HUES48 (cell line): ENCODE measurements at regions not wholly inside any gene's neighbourhood (a gene's known extent, or its start where the extent isn't known, plus 50 kb on each side); places are given as distances from the start of the nearest gene placed in this dataset.

Experiments used
- H3K27ac ChIP-seq: one replicate; pipeline ENCODE4 v1.7.0; 2013; ENCODE audit warnings: low read depth, low read length, inconsistent platforms
- H3K27me3 ChIP-seq: 2 replicates; pipeline ENCODE4 v1.6.1; 2013; ENCODE audit warnings: mild to moderate bottlenecking, low read length; ENCODE audit not compliant: control insufficient read depth, insufficient read depth
- H3K36me3 ChIP-seq: 2 replicates; pipeline ENCODE4 v1.6.1; 2013; ENCODE audit warnings: low read length; ENCODE audit not compliant: control insufficient read depth, insufficient read depth
- H3K4me1 ChIP-seq: 2 replicates; pipeline ENCODE4 v1.6.1; 2013; ENCODE audit warnings: mild to moderate bottlenecking, low read length; ENCODE audit not compliant: control insufficient read depth, insufficient read depth
- H3K4me3 ChIP-seq: 2 replicates; pipeline ENCODE4 v1.5.1; 2013; ENCODE audit warnings: mild to moderate bottlenecking, low read depth, low read length
- H3K9ac ChIP-seq: 2 replicates; pipeline ENCODE4 v1.6.1; 2013; ENCODE audit warnings: mild to moderate bottlenecking, low read depth, low read length, moderate library complexity
- H3K9me3 ChIP-seq: 2 replicates; pipeline ENCODE4 v1.6.1; 2013; ENCODE audit warnings: low read length; ENCODE audit not compliant: control insufficient read depth, insufficient read depth

GRCh38 chr6:44671333-44671732 lies 283.8 kb downstream of the CDC5L start:
- no peak overlapping the region for H3K9ac ChIP-seq
- no peaks in the 10 kb centered on the region for H3K9me3 ChIP-seq
- H3K36me3 ChIP-seq: no peaks in the 10 kb centered on the region
- H3K27me3 ChIP-seq: no peaks in the 10 kb centered on the region
- H3K4me3 ChIP-seq: no peak overlapping the region
- H3K4me1 ChIP-seq: peaks cover 28% of the 10 kb centered on the region
- H3K27ac ChIP-seq: no peak overlapping the region

GRCh38 chr6:44672086-44672485 lies 284.6 kb downstream of the CDC5L start:
- H3K27me3 ChIP-seq: no peaks in the 10 kb centered on the region
- peaks cover 21% of the 10 kb centered on the region for H3K4me1 ChIP-seq
- no peak overlapping the region for H3K9ac ChIP-seq
- H3K36me3 ChIP-seq: no peaks in the 10 kb centered on the region
- no peaks in the 10 kb centered on the region for H3K9me3 ChIP-seq
- no peak overlapping the region for H3K4me3 ChIP-seq
- peak overlapping the region; percentile 71 for H3K27ac ChIP-seq

- H3K36me3 ChIP-seq: no peaks in the 10 kb centered on the region
- H3K9me3 ChIP-seq: no peaks in the 10 kb centered on the region
- H3K27ac ChIP-seq: peak overlapping the region; percentile 71
- no peak overlapping the region for H3K9ac ChIP-seq
- H3K27me3 ChIP-seq: no peaks in the 10 kb centered on the region
- peaks cover 13% of the 10 kb centered on the region for H3K4me1 ChIP-seq
- no peak overlapping the region for H3K4me3 ChIP-seq
Measured at GRCh38 chr6:44672841-44673240, 285.3 kb downstream of the CDC5L start.

- H3K36me3 ChIP-seq: no peaks in the 10 kb centered on the region
- no peak overlapping the region for H3K9ac ChIP-seq
- no peaks in the 10 kb centered on the region for H3K9me3 ChIP-seq
- H3K27me3 ChIP-seq: no peaks in the 10 kb centered on the region
- H3K27ac ChIP-seq: no peak overlapping the region
- H3K4me1 ChIP-seq: peaks cover 6% of the 10 kb centered on the region
- H3K4me3 ChIP-seq: no peak overlapping the region
Measured at GRCh38 chr6:44674226-44675155, 287.0 kb downstream of the CDC5L start.

- Histone ChIP-seq H3K36me3 (no peaks in the 10 kb centered on the region), H3K4me1 (peaks cover 6% of the 10 kb centered on the region), H3K9ac (no peak overlapping the region), H3K27me3 (no peaks in the 10 kb centered on the region), H3K9me3 (no peaks in the 10 kb centered on the region), H3K4me3 (no peak overlapping the region), H3K27ac (no peak overlapping the region)
Measured at GRCh38 chr6:44675449-44675848, 287.9 kb downstream of the CDC5L start.

- no peak overlapping the region for H3K4me3 ChIP-seq
- no peak overlapping the region for H3K27ac ChIP-seq
- H3K27me3 ChIP-seq: no peaks in the 10 kb centered on the region
- H3K4me1 ChIP-seq: peaks cover 6% of the 10 kb centered on the region
- H3K9me3 ChIP-seq: no peaks in the 10 kb centered on the region
- H3K9ac ChIP-seq: no peak overlapping the region
- H3K36me3 ChIP-seq: no peaks in the 10 kb centered on the region
Measured at GRCh38 chr6:44676246-44676790, 288.8 kb downstream of the CDC5L start.

GRCh38 chr6:44676826-44677433 lies 289.4 kb downstream of the CDC5L start:
- Histone ChIP-seq H3K4me1 (peaks cover 6% of the 10 kb centered on the region), H3K9ac (no peak overlapping the region), H3K27me3 (no peaks in the 10 kb centered on the region), H3K9me3 (no peaks in the 10 kb centered on the region), H3K36me3 (no peaks in the 10 kb centered on the region), H3K27ac (no peak overlapping the region), H3K4me3 (no peak overlapping the region)

- H3K4me3 ChIP-seq: no peak overlapping the region
- H3K9ac ChIP-seq: no peak overlapping the region
- H3K27me3 ChIP-seq: no peaks in the 10 kb centered on the region
- no peaks in the 10 kb centered on the region for H3K9me3 ChIP-seq
- no peaks in the 10 kb centered on the region for H3K36me3 ChIP-seq
- no peak overlapping the region for H3K27ac ChIP-seq
- H3K4me1 ChIP-seq: no peaks in the 10 kb centered on the region
Measured at GRCh38 chr6:44678252-44678935, 290.9 kb downstream of the CDC5L start.

- Histone ChIP-seq H3K9me3 (no peaks in the 10 kb centered on the region), H3K4me1 (no peaks in the 10 kb centered on the region), H3K4me3 (no peak overlapping the region), H3K36me3 (no peaks in the 10 kb centered on the region), H3K27ac (no peak overlapping the region), H3K27me3 (no peaks in the 10 kb centered on the region), H3K9ac (no peak overlapping the region)
Measured at GRCh38 chr6:44679438-44680201, 292.1 kb downstream of the CDC5L start.

- no peak overlapping the region for H3K4me3 ChIP-seq
- H3K36me3 ChIP-seq: no peaks in the 10 kb centered on the region
- no peaks in the 10 kb centered on the region for H3K4me1 ChIP-seq
- no peaks in the 10 kb centered on the region for H3K9me3 ChIP-seq
- no peaks in the 10 kb centered on the region for H3K27me3 ChIP-seq
- no peak overlapping the region for H3K9ac ChIP-seq
- no peak overlapping the region for H3K27ac ChIP-seq
Measured at GRCh38 chr6:44680202-44680720, 292.8 kb downstream of the CDC5L start.
